ENCODE measurements at regions not wholly inside any gene's neighbourhood (a gene's known extent, or its start where the extent isn't known, plus 50 kb on each side); places are given as distances from the start of the nearest gene placed in this dataset.

GRCh38 chr11:45391168-45391850 lies 105.2 kb upstream of the SYT13 start:
- no peak for TF ChIP-seq POLR2AphosphoS5 (IDR thresholded peaks at IDR 0.05; ENCODE audit: low read depth)
- TF ChIP-seq, protein P1, sequence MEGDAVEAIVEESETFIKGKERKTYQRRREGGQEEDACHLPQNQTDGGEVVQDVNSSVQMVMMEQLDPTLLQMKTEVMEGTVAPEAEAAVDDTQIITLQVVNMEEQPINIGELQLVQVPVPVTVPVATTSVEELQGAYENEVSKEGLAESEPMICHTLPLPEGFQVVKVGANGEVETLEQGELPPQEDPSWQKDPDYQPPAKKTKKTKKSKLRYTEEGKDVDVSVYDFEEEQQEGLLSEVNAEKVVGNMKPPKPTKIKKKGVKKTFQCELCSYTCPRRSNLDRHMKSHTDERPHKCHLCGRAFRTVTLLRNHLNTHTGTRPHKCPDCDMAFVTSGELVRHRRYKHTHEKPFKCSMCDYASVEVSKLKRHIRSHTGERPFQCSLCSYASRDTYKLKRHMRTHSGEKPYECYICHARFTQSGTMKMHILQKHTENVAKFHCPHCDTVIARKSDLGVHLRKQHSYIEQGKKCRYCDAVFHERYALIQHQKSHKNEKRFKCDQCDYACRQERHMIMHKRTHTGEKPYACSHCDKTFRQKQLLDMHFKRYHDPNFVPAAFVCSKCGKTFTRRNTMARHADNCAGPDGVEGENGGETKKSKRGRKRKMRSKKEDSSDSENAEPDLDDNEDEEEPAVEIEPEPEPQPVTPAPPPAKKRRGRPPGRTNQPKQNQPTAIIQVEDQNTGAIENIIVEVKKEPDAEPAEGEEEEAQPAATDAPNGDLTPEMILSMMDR (conservative IDR thresholded peaks at IDR 0.05; ENCODE audit: low read depth in 2 of 2) = no peak
- no peak for TF ChIP-seq EZH2 (IDR thresholded peaks at IDR 0.05; ENCODE audit: low read depth, unreplicated experiment)
- TF ChIP-seq REST (IDR thresholded peaks at IDR 0.05; ENCODE audit: unreplicated experiment) = no peak
- no peak for TF ChIP-seq EZH2phosphoT487 (IDR thresholded peaks at IDR 0.05; ENCODE audit: unreplicated experiment)

Data from GM23338 (cell line).